SU-DHL-6 (cell line): ENCODE measurements at regions not wholly inside any gene's neighbourhood (a gene's known extent, or its start where the extent isn't known, plus 50 kb on each side); places are given as distances from the start of the nearest gene placed in this dataset.

Experiments used
- CTCF ChIP-seq: fragments of 200-600 bp; sonication (generic); IDR thresholded peaks from one replicate; pipeline ENCODE4 v1.5.1; 2017; ENCODE audit warnings: antibody characterized with exemption, mild to moderate bottlenecking, low read length, moderate library complexity; ENCODE audit not compliant: insufficient read depth, poor library complexity, severe bottlenecking
- EZH2phosphoT487 ChIP-seq: fragments of 200-600 bp; sonication (generic), shearing (Covaris generic); conservative IDR thresholded peaks from 2 replicates; pipeline ENCODE4 v1.6.1; 2018; ENCODE audit warnings: mild to moderate bottlenecking, antibody characterized with exemption, low read length, moderate library complexity, mixed read lengths

DNA sequence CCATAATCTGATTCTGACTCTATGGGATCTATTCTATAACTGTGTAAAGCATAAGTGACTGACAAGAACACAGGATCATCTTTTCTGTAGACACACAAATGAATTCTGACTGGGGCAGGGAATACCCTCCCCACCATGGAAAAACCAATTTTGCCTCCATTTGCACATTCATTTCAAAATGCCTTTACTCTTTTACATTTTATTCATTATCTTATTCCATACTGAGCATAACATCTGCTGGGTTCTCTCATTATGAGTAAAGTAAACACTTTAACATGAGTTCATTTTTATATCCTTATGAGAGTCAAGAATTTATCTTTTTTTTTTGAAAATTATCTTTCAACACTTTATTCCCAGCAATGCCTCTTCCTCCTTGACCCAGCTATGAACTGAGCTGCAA, 163.5 kb downstream of the RNF152 start:
- no peak for TF ChIP-seq CTCF
- TF ChIP-seq EZH2phosphoT487: no peak
